ENCODE measurements at regions not wholly inside any gene's neighbourhood (a gene's known extent, or its start where the extent isn't known, plus 50 kb on each side); places are given as distances from the start of the nearest gene placed in this dataset.

DNA sequence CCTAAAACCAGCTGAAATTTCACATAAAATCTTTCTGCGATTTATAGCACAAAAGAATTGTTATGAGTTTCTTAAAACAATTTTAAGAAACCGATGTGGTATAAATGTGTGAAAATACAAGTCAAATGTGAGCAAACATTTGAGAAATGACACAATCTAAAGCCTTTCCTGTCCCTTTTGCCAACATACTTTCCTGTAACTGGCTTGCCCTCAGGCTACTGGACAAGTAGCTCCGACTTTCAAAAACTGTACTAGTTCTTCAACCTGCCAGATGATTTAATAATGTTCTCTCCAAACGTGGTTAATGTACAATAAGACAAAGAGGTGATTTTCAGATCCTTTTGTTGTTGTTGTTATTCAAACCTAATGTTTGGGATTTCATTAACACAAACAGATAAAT, 105.9 kb upstream of the ARHGEF26 start:
- TF ChIP-seq, protein P1, sequence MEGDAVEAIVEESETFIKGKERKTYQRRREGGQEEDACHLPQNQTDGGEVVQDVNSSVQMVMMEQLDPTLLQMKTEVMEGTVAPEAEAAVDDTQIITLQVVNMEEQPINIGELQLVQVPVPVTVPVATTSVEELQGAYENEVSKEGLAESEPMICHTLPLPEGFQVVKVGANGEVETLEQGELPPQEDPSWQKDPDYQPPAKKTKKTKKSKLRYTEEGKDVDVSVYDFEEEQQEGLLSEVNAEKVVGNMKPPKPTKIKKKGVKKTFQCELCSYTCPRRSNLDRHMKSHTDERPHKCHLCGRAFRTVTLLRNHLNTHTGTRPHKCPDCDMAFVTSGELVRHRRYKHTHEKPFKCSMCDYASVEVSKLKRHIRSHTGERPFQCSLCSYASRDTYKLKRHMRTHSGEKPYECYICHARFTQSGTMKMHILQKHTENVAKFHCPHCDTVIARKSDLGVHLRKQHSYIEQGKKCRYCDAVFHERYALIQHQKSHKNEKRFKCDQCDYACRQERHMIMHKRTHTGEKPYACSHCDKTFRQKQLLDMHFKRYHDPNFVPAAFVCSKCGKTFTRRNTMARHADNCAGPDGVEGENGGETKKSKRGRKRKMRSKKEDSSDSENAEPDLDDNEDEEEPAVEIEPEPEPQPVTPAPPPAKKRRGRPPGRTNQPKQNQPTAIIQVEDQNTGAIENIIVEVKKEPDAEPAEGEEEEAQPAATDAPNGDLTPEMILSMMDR (conservative IDR thresholded peaks at IDR 0.05; ENCODE audit: low read depth, low read length): no peak
- no peak for TF ChIP-seq EZH2 (IDR thresholded peaks at IDR 0.05; ENCODE audit: borderline replicate concordance, low read depth, low read length, poor library complexity, severe bottlenecking)
